HG03378 (cell line): ENCODE measurements at regions not wholly inside any gene's neighbourhood (a gene's known extent, or its start where the extent isn't known, plus 50 kb on each side); places are given as distances from the start of the nearest gene placed in this dataset.
"Not testable (repeated sequence)": the region's sequence is repeated elsewhere in the genome, so short reads cannot be mapped to it uniquely, and the experiment has no call there.

Experiments used
- ATAC-seq: cut with Tn5 transposase; IDR thresholded peaks from one replicate; pipeline ENCODE4 v1.9.1; 2021; ENCODE audit warnings: mild to moderate bottlenecking, moderate library complexity; ENCODE audit not compliant: unreplicated experiment

DNA sequence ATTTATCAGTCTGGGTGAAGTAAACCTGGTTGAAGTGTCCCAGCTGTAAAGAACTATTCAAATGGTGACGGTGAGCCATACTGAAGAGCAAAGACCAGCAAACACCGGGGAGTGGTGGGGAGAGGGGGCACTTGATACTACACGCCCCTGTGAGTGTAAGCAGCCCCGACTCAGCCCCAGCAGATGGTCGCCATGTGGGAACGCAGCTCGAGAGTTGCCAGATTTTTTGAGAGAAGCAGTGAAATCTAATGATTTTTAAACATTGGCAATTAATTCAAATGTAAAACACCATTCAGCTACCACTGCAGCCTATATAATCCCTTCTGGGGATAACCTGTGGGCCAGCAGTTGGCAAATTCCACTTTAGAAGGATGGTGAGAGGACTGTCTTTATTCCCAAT, 1386.9 kb upstream of the WWC1 start:
- no peak for ATAC-seq

DNA sequence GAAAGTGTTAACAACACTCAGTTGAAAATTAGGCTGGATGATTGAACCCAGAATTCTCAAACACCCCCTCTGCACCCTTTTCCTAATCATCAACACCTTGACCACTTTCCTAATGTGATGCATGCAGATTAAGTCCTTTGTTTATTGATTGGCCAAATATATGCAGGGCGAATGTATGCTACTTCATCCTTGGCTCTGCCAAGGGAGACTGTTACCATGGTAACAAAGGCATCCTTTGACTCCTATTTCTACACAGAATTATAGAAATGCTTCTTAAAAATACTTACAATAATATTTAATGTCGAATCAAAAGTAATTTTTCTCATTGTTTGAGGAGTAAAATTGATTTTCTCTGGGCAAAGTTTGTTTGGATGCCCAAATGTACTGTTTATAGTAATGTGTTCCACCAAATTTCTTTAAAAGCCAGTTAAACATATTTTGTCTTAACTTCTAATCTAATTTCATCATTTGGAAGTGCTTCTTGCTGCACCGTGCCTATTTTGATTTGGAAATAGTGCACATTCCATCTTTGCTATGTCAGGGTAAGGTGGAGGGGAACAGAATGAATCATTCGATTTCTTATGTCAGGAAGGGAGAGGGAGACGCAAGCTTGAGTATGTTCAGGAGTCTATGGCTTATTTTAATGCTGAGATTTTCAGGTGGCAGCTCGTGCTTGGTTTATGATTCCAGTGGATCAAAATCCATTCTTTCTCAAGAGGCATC, 1384.3 kb upstream of the WWC1 start:
- ATAC-seq = no peak

DNA sequence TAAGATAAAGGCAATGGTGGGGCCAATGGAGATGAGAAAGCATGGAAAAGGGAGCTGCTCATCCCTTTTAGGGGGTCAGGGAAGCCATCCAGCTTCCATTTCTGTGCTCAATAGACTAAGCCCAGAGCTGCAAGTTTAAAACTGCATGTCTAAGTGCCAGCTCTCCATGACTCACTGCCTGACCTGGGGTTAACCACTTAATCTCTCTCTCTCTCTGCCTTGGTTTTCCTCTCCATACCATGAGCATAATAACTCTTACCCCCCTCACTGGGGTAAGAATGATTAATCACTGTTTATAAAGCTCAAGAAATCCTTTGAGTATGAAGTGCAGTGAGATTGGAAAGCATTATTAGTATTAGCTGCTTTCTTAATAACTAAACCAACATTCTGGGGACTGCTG, 1382.4 kb upstream of the WWC1 start:
- ATAC-seq = no peak

DNA sequence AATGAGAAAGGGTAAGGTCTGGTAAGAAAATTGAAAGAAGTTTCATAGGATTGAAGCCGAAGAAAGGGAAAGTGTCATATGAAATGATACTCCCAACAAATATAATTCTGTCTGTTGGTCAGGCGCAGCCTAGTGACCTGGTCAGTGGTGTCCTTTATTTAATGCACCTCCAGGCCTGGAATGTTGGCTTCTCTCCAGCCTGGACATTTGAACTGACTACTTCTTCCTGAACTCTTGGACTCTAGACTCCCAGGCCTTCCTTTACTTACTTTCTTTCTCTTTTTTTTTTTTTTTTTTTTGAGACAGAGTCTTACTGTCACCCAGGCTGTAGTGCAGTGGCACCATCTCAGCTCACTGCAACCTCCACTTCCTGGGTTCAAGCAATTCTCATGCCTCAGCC, 1381.5 kb upstream of the WWC1 start:
- ATAC-seq = no peak

DNA sequence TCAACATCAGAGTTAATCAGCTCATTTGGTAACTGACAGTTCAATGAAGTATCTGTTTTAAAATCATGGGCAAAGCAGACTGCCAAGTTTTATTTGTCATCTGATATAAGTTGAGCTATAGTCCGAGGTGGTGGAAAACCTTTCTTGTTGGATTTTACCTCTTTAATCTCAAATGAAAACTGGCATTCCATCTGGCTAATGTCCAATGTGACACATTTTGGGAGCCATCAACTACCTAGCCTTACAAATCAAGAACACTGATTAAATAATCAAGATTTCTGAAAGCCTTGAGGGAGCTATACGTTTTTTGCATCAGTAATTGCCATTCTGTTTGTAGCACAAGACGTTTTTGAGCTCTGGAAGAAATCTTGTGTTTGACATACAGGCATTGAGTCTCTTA, 1380.5 kb upstream of the WWC1 start:
- no peak for ATAC-seq

DNA sequence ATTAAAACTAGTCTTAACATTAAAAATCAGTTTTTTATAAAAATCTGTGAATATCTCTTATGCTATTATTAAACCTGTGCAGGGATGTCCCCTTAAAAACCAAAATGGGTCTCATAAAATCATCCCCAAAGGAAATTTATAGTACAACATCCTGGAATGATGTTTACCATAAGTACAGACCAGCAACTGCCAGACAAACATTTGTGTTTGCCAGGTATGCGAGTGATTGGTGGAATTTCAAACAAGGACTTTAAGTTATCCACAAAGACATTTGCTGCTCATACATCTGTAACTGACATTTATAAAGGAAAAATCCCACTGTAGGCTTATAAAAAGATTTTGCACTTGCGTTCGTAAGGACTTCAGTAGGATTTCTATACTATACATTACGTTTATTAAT, 1375.4 kb upstream of the WWC1 start:
- no peak for ATAC-seq

DNA sequence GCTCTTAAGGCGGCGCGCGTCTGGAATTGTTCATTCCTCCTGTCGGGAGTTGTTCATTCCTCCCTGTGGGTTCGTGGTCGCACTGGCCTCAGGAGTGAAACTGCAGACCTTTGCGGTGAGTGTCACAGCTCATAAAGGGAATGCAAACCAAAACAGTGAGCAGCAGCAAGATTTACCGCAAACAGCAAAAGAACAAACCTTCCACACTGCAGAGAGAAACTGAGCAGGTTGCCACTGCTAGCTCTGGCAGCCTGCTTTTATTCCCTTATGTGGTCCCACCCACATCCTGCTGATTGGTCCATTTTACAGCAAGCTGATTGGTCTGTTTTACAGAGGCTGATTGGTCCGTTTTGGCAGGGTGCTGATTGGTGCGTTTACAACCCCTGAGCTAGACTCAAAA, 1365.3 kb upstream of the WWC1 start:
- ATAC-seq = no peak

DNA sequence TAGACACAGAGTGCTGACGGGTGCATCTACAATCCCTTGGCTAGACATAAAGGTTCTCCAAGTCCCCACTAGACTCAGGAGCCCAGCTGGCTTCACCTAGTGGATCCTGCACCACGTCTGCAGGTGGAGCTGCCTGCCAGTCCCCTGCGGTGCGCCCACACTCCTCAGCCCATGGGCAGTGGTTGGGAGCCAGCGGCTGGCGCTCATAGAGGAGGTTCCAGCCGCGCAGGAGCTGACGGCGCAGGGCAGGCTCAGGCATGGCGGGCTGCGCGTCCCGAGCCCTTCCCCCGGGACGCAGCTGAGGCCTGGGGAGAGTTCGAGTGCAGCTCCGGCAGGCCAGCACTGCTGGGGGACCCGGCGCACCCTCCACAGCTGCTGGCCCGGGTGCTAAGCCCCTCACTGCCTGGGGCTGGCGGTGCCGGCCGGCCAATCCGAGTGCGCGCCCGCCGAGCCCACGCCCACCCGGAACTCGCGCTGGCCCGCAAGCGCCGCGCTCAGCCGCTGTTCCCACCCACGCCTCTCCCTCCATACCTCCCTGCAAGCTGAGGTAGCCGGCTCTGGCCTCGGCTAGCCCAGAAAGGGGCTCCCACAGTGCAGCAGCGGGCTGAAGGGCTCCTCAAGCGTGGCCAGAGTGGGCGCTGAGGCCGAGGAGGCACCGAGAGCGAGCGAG, 1364.5 kb upstream of the WWC1 start:
- ATAC-seq = not testable (repeated sequence)

DNA sequence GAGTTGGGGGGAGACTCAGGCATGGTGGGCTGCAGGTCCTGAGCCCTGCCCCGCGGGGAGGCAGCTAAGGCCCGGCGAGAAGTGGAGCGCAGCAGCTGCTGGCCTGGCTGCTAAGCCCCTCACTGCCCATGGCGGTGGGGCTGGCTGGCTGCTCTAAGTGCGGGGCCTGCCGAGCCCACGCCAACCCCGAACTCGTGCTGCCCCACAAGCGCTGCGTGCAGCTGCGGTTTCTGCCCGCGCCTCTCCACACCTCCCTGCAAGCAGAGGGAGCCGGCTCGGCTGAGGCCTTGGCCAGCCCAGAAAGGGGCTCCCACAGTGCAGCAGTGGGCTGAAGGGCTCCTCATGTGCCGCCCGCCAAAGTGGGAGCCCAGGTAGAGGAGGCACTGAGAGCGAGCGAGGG, 1355.1 kb upstream of the WWC1 start:
- no peak for ATAC-seq

DNA sequence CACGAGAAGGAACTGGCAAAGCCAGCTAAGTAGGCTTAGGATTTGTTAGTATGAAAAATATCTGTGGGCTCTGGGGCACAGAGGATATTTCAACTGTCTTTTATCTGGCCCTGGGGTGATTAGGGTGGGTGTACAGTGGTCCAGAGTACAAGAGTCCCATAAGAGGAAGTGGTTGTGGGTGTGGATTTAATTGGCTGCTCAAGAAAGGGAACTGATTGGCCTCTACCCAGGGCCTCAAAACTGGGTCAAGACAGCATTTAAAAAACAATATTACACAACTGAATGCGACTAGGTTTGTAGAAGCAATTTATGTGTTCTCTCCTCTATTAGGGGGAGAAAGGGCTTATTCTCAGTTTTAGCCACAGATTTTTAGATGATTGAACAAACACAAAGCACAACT, 1353.4 kb upstream of the WWC1 start:
- ATAC-seq = no peak

DNA sequence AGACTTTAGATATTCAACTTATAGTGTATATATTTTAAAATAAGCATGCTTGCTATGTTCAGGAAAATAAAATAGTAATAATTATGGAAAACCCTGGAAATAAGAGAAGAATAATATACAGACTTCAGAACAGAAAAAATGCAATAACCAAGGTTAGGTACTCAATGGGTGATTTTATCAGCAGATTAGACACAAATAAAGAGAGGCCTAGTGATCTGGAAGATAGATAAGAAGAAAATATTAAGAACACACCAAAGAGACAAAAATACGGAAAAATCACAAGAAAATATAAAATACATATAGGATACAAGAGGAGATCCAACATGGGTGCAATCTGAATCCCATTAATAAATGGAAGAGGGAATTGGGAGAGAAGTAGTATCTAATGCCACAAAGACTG, 1348.5 kb upstream of the WWC1 start:
- ATAC-seq = no peak

DNA sequence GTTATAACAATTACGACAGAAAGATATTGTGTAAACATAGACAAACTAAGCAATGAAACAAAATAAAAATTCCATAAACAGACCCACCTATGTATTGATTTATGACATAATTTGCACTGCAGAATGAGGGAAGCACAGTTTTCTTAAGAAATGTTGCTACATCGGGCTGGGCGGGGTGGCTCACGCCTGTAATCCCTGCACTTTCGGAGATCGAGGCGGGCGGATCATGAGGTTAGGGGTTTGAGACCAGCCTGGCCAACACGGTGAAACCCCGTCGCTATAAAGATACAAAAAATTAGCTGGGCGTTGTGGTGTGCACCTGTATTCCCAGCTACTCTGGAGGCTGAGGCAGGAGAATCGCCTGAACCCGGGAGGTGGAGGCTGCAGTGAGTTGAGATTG, 1344.4 kb upstream of the WWC1 start:
- no peak for ATAC-seq

DNA sequence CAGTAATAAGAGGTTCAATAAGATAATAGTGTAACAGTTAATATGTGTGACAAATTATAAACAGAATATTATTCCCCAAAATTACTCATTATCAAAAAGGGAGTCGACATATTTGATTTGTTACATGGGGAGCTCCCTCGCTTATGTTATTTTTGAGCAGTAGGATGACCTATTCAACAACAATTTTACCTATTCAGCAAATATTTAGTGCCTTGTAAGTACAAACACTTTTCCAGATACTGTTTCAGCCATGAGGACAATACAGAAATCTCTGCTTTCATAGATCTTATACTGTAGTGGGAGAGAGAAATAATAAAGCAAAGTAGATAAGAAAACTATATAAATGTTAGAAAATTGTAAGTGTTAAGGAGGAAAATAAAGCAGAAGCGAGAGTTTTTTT, 1342.8 kb upstream of the WWC1 start:
- no peak for ATAC-seq

DNA sequence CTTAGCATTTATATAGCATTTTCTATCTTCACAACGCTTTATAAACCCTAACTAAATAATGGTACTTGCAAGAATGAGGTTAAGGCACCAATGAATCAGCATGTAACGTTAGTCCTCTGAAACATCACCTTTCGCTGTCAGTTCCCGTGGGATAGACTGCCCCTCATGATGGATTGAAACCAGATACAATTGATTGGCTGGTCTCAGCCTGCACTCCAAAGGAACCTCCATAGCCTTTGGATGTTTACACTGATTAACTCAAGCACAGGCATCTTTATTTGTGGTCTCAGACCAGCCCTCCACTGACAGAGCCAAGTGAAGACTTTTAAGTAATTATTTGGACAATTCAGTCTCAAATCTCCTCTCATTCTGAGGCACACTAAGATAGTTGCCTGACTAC, 1339.4 kb upstream of the WWC1 start:
- no peak for ATAC-seq

DNA sequence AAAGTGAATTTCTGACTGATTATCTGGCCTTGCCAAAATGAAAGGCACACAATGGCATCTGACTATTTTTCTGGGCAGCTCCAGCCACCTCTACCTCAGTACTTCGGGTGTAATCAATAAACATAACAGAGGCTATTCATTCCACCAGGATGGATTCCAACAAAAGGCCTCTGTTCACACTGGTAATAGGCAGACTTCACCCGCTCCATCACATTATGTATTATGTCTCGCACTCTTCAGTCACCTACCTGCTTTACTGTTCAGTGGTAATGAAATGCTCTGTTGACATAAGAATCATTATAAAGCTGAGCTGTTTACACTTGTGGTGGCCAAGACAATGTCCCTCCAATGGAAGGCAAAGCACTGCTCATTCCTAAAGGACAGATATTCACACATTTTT, 1333.7 kb upstream of the WWC1 start:
- ATAC-seq = no peak

DNA sequence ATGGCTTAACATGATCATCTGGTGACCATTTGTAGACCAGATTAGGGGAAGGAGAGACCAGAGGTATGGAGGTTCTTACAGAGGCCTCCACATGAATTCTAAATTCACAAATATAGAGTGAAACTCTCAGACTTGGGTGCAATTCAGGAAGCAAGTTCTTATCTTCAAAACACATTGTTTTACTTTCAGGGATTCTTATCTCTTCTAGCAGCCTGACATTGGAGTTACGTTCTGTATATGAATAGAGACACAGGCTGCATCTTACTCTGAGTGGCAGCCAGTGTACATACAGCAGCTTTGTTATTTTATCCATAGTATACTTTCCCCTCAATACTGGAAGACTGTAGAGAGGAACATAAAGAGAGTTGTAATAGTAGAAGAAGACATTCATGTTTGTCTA, 1331.7 kb upstream of the WWC1 start:
- no peak for ATAC-seq

DNA sequence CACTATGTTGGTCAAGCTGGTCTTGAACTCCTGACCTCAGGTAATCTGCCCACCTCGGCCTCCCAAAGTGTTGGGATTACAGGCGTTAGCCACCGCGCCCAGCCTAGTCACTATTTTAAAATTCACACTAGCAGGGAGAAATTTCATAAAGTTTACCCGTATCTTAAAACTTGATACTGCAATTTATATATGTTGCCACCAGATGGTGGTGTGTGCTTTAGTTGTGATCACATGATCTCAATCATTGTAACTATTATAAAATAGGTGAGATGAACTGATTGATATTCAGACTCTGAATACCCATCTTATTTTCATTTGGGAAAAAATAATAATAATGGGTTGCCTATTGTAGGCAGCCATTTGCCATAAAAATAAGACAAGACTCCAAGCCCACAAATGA, 1330.4 kb upstream of the WWC1 start:
- no peak for ATAC-seq

DNA sequence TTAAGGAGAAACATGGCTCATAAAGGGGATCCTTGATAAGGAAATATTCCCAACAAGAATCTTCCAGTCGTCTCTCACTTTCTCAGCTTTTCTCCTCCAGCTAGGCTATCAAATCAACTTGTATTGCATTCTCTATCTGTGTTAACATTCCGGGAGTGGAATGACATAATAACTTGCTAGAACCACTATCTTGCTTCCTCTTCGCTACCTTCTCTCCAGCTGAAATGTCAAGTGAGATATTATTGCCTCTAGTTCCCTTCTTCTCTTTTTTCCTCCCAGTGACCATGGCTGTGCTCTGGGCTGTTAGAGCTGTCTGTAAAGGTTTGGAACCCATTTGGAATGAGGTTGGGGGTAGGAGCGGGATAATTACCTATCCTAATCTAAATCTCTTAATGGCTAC, 1329.5 kb upstream of the WWC1 start:
- no peak for ATAC-seq

DNA sequence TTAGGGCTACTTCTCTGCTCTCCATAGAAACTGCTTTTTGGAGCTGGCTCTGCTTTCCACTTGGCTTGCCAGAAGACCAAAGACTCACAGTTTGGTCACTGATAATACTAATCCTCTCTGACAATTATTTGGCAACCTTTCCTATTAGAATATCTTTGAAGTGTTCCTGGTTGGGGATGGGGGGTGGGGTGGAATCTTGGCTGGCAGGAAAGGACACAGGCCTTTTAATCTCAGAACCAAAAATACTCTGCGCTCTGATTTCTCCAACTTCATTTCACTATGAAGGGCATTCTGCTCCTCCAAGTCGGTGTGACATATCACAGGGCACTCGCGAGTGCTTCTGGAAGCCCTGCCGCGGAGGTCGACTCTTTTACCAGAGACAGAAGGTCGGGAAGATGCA, 1329.0 kb upstream of the WWC1 start:
- ATAC-seq = no peak

DNA sequence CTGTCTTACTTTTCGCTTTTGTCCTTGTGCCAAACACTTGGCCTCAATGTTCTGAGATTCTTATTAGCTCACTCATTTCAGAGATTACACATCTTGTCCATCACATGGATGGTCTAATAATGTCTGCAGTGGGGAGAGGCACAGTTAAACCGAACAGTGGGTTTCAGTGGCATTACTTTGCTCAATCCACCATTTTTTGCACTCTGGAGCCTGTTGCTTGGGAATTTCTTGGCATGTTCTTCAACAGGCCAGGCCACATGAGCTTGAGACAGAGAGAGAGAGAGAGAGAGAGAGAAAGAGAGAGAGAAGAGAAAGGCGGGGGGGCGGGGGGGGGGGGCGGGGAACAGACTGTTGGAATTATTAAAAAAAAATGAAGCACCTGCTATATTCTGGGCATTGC, 1327.8 kb upstream of the WWC1 start:
- ATAC-seq = no peak

DNA sequence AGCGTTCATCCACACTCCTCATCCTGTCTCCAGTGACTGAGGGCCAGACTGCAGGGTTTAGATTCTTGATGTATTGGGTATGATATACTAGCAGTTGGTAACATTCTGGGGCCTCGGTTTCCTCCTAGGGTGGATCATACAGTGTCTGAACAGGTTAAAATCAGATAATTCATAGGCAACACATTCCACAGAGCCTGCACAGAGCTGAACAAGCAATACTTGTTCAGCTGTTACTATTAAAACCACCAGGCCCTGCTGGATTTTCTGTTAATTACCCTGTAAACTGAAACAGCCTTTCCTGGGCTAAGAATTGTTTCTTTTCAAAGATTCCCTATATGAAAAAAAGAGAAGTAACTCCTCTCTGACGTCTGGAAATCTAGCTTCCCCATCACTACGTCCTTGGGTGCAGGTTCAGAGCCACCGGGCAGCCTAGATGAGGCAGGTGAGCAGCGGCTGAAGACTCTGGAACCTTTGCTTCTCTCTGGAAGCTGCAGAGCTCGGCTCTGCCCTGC, 1313.5 kb upstream of the WWC1 start:
- no peak for ATAC-seq

DNA sequence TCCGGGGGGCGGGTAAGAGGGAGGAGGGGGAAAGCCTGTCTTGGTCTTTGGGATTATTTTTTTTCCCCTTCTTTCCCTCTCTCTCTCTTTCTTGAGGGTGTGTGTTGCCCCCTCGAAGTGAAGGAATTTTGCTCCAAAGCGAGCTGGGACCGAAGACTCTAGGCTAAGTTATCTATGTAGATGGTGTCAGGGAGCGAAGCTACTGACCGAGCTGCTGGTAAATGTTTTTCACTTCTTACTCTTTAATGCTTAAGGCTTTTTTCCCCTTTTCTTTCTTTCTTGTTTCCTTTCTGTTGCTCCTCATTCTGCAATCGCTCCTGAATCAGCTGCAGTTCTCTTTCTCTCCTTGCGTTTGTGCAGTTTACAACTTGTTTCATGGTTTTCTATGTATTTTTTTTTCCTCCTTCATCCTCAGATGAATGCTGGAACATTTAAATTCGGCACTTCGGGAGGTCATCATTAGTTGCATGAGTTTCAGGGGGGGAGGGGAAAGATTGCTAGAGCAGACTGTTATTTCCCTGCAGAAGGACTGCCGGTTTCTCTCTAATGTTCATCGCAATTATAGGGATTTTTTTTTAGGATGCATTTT, 1312.0 kb upstream of the WWC1 start:
- ATAC-seq = no peak
